ENCODE measurements at regions not wholly inside any gene's neighbourhood (a gene's known extent, or its start where the extent isn't known, plus 50 kb on each side); places are given as distances from the start of the nearest gene placed in this dataset.

DNA sequence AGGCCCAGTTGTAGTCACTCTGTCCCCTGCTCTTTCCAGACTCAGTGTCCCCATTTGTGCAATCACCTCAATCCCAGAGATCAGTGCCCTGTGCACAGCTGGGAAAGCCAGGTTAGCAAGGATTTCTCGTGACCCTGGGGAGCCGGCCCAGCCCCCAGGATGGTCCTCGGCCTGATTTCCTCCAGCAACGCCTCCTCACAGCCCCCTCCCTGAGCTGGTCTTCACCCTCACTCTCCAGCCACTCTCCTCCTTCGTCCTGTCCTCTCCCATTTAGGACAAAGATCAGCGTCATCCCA is 194.8 kb upstream of the C14orf180 start:
- H2BK5ac ChIP-seq (ENCODE audit: low read depth, low read length, poor library complexity) = no peak overlapping the region
- no peaks in the 10 kb centered on the region for H3K27me3 ChIP-seq (ENCODE audit: insufficient read depth, low read length)
- H3K4me2 ChIP-seq (ENCODE audit: low read length) = no peak overlapping the region
- no peak overlapping the region for H3K4me3 ChIP-seq (ENCODE audit: low read depth, low read length)
- no peak for DNase-seq
- H3K18ac ChIP-seq (ENCODE audit: low read length) = no peak overlapping the region
- H3K4me1 ChIP-seq (ENCODE audit: control insufficient read depth in 1 of 2, insufficient read depth in 2 of 2, low read length in 2 of 2) = no peaks in the 10 kb centered on the region
- H3K79me2 ChIP-seq (ENCODE audit: control insufficient read depth, insufficient read depth, low read length, poor library complexity) = no peaks in the 10 kb centered on the region
- H4K8ac ChIP-seq (ENCODE audit: low read depth, low read length) = no peak overlapping the region
- H2BK12ac ChIP-seq (ENCODE audit: low read length) = no peak overlapping the region
- no peak overlapping the region for H2AK5ac ChIP-seq (ENCODE audit: low read length)
- no peak overlapping the region for H3K4ac ChIP-seq (ENCODE audit: low read depth, low read length)
- H3K79me1 ChIP-seq (ENCODE audit: low read length) = no peaks in the 10 kb centered on the region
- no peak overlapping the region for H4K91ac ChIP-seq (ENCODE audit: low read depth, low read length)
- H2BK120ac ChIP-seq (ENCODE audit: insufficient read depth, low read length, poor library complexity) = no peak overlapping the region
- H4K12ac ChIP-seq (ENCODE audit: low read depth, low read length) = no peak overlapping the region
- H3K9ac ChIP-seq (ENCODE audit: low read length) = no peak overlapping the region
- H3K36me3 ChIP-seq (ENCODE audit: control insufficient read depth in 1 of 2, insufficient read depth in 2 of 2, low read length in 2 of 2) = no peaks in the 10 kb centered on the region
- H3K27ac ChIP-seq (ENCODE audit: low read depth, low read length) = no peak overlapping the region
- H3K14ac ChIP-seq (ENCODE audit: low read length) = no peak overlapping the region
- WGBS (ENCODE audit: extremely low coverage, insufficient coverage, insufficient read length) = no CpG with 5 or more reads among the region's 6 CpGs
- peaks cover 1% of the 10 kb centered on the region for H3K9me3 ChIP-seq (ENCODE audit: insufficient read depth, low read depth, low read length)
- H2AFZ ChIP-seq (ENCODE audit: insufficient read depth, low read length, poor library complexity) = no peak overlapping the region
- no peak overlapping the region for H3K23ac ChIP-seq (ENCODE audit: low read length)

DNA sequence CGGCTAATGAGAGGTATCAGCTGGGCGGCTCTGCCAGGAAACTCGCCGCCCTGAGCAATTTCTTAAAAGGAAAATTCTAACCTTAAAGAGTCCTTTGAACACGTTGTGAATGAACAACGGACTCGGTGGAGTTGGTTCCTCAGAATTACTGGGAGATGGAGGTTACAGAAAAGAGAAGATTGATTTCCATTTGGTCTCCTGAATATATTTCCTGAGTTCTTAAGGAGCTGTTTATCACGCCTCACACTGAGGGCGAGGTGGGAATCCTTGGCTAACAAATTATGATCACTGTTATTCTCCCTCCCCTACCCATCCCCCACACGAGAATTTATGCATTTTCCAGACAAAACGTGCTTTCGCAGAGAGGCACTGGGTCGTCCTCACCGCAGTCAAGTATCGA is 194.5 kb upstream of the C14orf180 start:
- Histone ChIP-seq H3K27ac (ENCODE audit: low read depth, low read length) (no peak overlapping the region), H3K79me2 (ENCODE audit: control insufficient read depth, insufficient read depth, low read length, poor library complexity) (no peaks in the 10 kb centered on the region), H3K18ac (ENCODE audit: low read length) (no peak overlapping the region), H3K4me2 (ENCODE audit: low read length) (no peak overlapping the region), H4K12ac (ENCODE audit: low read depth, low read length) (no peak overlapping the region), H3K9ac (ENCODE audit: low read length) (no peak overlapping the region), H4K8ac (ENCODE audit: low read depth, low read length) (no peak overlapping the region), H3K27me3 (ENCODE audit: insufficient read depth, low read length) (no peaks in the 10 kb centered on the region), H3K79me1 (ENCODE audit: low read length) (no peaks in the 10 kb centered on the region), H2AK5ac (ENCODE audit: low read length) (no peak overlapping the region), H3K4me1 (ENCODE audit: control insufficient read depth in 1 of 2, insufficient read depth in 2 of 2, low read length in 2 of 2) (no peaks in the 10 kb centered on the region), H3K14ac (ENCODE audit: low read length) (no peak overlapping the region), H2BK120ac (ENCODE audit: insufficient read depth, low read length, poor library complexity) (no peak overlapping the region), H2BK12ac (ENCODE audit: low read length) (no peak overlapping the region), H3K4me3 (ENCODE audit: low read depth, low read length) (no peak overlapping the region), H2BK5ac (ENCODE audit: low read depth, low read length, poor library complexity) (no peak overlapping the region), H2AFZ (ENCODE audit: insufficient read depth, low read length, poor library complexity) (no peak overlapping the region), H3K9me3 (ENCODE audit: insufficient read depth, low read depth, low read length) (peaks cover 1% of the 10 kb centered on the region), H4K91ac (ENCODE audit: low read depth, low read length) (no peak overlapping the region), H3K23ac (ENCODE audit: low read length) (no peak overlapping the region), H3K4ac (ENCODE audit: low read depth, low read length) (no peak overlapping the region), H3K36me3 (ENCODE audit: control insufficient read depth in 1 of 2, insufficient read depth in 2 of 2, low read length in 2 of 2) (no peaks in the 10 kb centered on the region)
- no CpG with 5 or more reads among the region's 15 CpGs for WGBS (ENCODE audit: extremely low coverage, insufficient coverage, insufficient read length)
- DNase-seq = no peak

DNA sequence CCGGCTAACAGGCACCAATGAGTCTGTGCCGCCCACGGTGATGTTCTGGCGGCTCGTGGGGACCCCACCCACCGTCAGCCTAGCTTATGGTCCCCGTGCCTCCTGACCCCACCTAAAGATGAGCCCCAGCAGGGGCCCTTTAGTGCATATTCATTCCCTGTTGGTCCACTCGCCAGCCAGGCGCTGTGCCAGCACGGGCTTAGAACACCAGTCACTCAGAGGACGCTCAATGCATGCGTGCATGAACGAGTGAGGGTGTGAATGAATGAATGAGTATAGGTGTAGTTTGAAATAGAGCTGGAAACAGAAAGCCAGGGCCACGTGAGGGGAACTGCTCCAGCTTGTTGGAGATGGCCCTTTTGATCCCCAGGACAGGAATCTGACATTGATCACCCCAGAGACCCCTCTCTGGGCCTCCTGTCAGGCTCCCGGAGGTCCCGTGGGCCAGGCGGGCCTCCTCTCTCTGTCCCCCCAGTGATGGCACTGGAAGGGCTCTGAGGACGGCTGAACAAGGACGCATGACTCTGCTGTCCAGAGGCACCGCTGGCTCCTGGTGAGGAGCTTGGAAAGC is 193.9 kb upstream of the C14orf180 start:
- H3K4me2 ChIP-seq (ENCODE audit: low read length) = no peak overlapping the region
- H2AK5ac ChIP-seq (ENCODE audit: low read length) = no peak overlapping the region
- no peak overlapping the region for H3K4ac ChIP-seq (ENCODE audit: low read depth, low read length)
- no peak overlapping the region for H4K91ac ChIP-seq (ENCODE audit: low read depth, low read length)
- no peak overlapping the region for H2AFZ ChIP-seq (ENCODE audit: insufficient read depth, low read length, poor library complexity)
- no peak overlapping the region for H4K8ac ChIP-seq (ENCODE audit: low read depth, low read length)
- peaks cover 1% of the 10 kb centered on the region for H3K9me3 ChIP-seq (ENCODE audit: insufficient read depth, low read depth, low read length)
- H2BK5ac ChIP-seq (ENCODE audit: low read depth, low read length, poor library complexity) = no peak overlapping the region
- H3K36me3 ChIP-seq (ENCODE audit: control insufficient read depth in 1 of 2, insufficient read depth in 2 of 2, low read length in 2 of 2) = no peaks in the 10 kb centered on the region
- H3K27me3 ChIP-seq (ENCODE audit: insufficient read depth, low read length) = no peaks in the 10 kb centered on the region
- H3K79me1 ChIP-seq (ENCODE audit: low read length) = no peaks in the 10 kb centered on the region
- no peak for DNase-seq
- no peaks in the 10 kb centered on the region for H3K79me2 ChIP-seq (ENCODE audit: control insufficient read depth, insufficient read depth, low read length, poor library complexity)
- no peak overlapping the region for H4K12ac ChIP-seq (ENCODE audit: low read depth, low read length)
- H3K4me1 ChIP-seq (ENCODE audit: control insufficient read depth in 1 of 2, insufficient read depth in 2 of 2, low read length in 2 of 2) = no peaks in the 10 kb centered on the region
- no peak overlapping the region for H2BK12ac ChIP-seq (ENCODE audit: low read length)
- no peak overlapping the region for H3K23ac ChIP-seq (ENCODE audit: low read length)
- no peak overlapping the region for H3K4me3 ChIP-seq (ENCODE audit: low read depth, low read length)
- no peak overlapping the region for H3K27ac ChIP-seq (ENCODE audit: low read depth, low read length)
- H3K14ac ChIP-seq (ENCODE audit: low read length) = no peak overlapping the region
- H2BK120ac ChIP-seq (ENCODE audit: insufficient read depth, low read length, poor library complexity) = no peak overlapping the region
- H3K9ac ChIP-seq (ENCODE audit: low read length) = no peak overlapping the region
- WGBS (ENCODE audit: extremely low coverage, insufficient coverage, insufficient read length) = no CpG with 5 or more reads among the region's 20 CpGs
- H3K18ac ChIP-seq (ENCODE audit: low read length) = no peak overlapping the region

DNA sequence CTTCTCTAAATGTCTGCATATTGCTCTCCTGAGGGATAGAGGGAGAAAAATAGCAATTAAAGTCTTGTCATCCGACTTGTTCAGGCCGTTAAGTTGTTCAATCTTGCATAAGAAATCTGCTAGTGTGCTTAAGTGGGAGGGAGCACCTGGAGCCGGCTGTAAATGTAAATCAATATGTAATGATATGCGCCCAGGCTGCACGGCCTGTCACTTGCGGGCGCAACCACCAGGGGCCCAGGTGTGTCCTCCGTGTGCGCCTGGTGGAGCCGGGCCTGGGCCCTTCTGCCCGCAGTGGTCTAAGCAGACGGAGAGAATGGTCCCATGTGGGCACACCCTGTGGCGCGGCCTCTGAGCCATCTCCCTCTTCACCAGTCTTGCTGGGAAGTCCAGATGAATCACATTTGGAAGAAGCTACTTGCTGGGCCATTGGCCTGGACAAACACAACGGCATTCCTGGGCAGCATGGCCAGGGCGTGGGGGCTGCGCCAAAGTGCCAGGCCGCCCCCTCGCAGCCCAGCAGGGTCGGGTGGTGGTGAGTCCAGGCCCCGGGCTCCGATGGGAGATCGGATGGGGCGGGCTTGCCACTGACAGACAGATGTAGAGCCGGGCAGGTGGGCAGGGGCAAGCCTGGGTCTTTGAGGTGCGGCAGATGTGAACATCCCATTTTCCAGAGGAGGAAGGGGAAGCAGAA is 193.3 kb upstream of the C14orf180 start:
- Histone ChIP-seq H3K79me1 (ENCODE audit: low read length) (no peaks in the 10 kb centered on the region), H3K9ac (ENCODE audit: low read length) (no peak overlapping the region), H3K4me1 (ENCODE audit: control insufficient read depth in 1 of 2, insufficient read depth in 2 of 2, low read length in 2 of 2) (no peaks in the 10 kb centered on the region), H2BK5ac (ENCODE audit: low read depth, low read length, poor library complexity) (no peak overlapping the region), H2BK12ac (ENCODE audit: low read length) (no peak overlapping the region), H3K27ac (ENCODE audit: low read depth, low read length) (no peak overlapping the region), H4K12ac (ENCODE audit: low read depth, low read length) (no peak overlapping the region), H3K23ac (ENCODE audit: low read length) (no peak overlapping the region), H3K4ac (ENCODE audit: low read depth, low read length) (no peak overlapping the region), H2BK120ac (ENCODE audit: insufficient read depth, low read length, poor library complexity) (no peak overlapping the region), H3K79me2 (ENCODE audit: control insufficient read depth, insufficient read depth, low read length, poor library complexity) (no peaks in the 10 kb centered on the region), H2AK5ac (ENCODE audit: low read length) (no peak overlapping the region), H3K36me3 (ENCODE audit: control insufficient read depth in 1 of 2, insufficient read depth in 2 of 2, low read length in 2 of 2) (no peaks in the 10 kb centered on the region), H3K18ac (ENCODE audit: low read length) (no peak overlapping the region), H3K4me3 (ENCODE audit: low read depth, low read length) (no peak overlapping the region), H4K91ac (ENCODE audit: low read depth, low read length) (no peak overlapping the region), H3K27me3 (ENCODE audit: insufficient read depth, low read length) (no peaks in the 10 kb centered on the region), H3K9me3 (ENCODE audit: insufficient read depth, low read depth, low read length) (peaks cover 1% of the 10 kb centered on the region), H3K4me2 (ENCODE audit: low read length) (no peak overlapping the region), H2AFZ (ENCODE audit: insufficient read depth, low read length, poor library complexity) (no peak overlapping the region), H3K14ac (ENCODE audit: low read length) (no peak overlapping the region), H4K8ac (ENCODE audit: low read depth, low read length) (no peak overlapping the region)
- DNase-seq = no peak
- no CpG with 5 or more reads among the region's 26 CpGs for WGBS (ENCODE audit: extremely low coverage, insufficient coverage, insufficient read length)
